IMR-90 (cell line): ENCODE measurements at regions not wholly inside any gene's neighbourhood (a gene's known extent, or its start where the extent isn't known, plus 50 kb on each side); places are given as distances from the start of the nearest gene placed in this dataset.

Experiments
- ATAC-seq: fragments of 200-7000 bp; cut with Tn5 transposase; 2 replicates; pipeline ENCODE4 v1.9.1; 2020; ENCODE audit warnings: low read depth, mild to moderate bottlenecking, moderate library complexity
- BruUV-seq: library from RNA; stranded (reverse); fragments of 400-500 nt; replicated peaks from 2 replicates; lab custom pipeline; 2021; lab: Mats Ljungman, UMichigan
- CTCF ChIA-PET: fragments of 300-600 bp; formaldehyde crosslinking; extraction: SDS; loops from one replicate; lab custom pipeline; 2021; ENCODE audit warnings: antibody characterized with exemption; lab: Yijun Ruan, JAX
- POLR2A ChIA-PET: fragments of 300-600 bp; sonication (Branson Sonifier 250); formaldehyde crosslinking; loops from one replicate; lab custom pipeline; 2022; ENCODE audit warnings: antibody characterized with exemption; ENCODE audit not compliant: unreplicated experiment; lab: Charles Lee
- DNase-seq: peaks from one replicate; pipeline ENCODE4 v3.0.0; 2013
- H2AFZ ChIP-seq: replicated peaks from 2 replicates; pipeline ENCODE3; 2013; ENCODE audit warnings: low read length, mild to moderate bottlenecking; ENCODE audit not compliant: poor library complexity
- H2AK5ac ChIP-seq: 2 replicates; pipeline ENCODE4 v1.6.1; 2013; ENCODE audit warnings: low read depth, low read length, inconsistent platforms
- H2AK9ac ChIP-seq: replicated peaks from 2 replicates; pipeline ENCODE3; 2013; ENCODE audit warnings: mild to moderate bottlenecking, low read depth, low read length, moderate library complexity; ENCODE audit not compliant: poor library complexity
- H2BK120ac ChIP-seq: 2 replicates; pipeline ENCODE4 v1.6.1; 2013; ENCODE audit warnings: low read depth, low read length, inconsistent platforms
- H2BK15ac ChIP-seq: 3 replicates; pipeline ENCODE4 v1.6.1; 2013; ENCODE audit warnings: low read depth, low read length, inconsistent platforms
- H2BK20ac ChIP-seq: 2 replicates; pipeline ENCODE4 v1.6.1; 2013; ENCODE audit warnings: low read depth, mild to moderate bottlenecking, inconsistent platforms, low read length, moderate library complexity
- H2BK5ac ChIP-seq: 2 replicates; pipeline ENCODE4 v1.6.1; 2013; ENCODE audit warnings: mild to moderate bottlenecking, low read depth, low read length, inconsistent platforms; ENCODE audit not compliant: poor library complexity, severe bottlenecking
- H3K14ac ChIP-seq: replicated peaks from 2 replicates; pipeline ENCODE4 v1.6.1; 2013; ENCODE audit warnings: low read depth, low read length, inconsistent platforms
- H3K18ac ChIP-seq: 2 replicates; pipeline ENCODE4 v1.6.1; 2013; ENCODE audit warnings: low read depth, low read length, control low read depth
- H3K23ac ChIP-seq: 2 replicates; pipeline ENCODE4 v1.6.1; 2013; ENCODE audit warnings: low read depth, low read length, inconsistent platforms
- H3K27ac ChIP-seq: 2 replicates; pipeline ENCODE4 v1.5.1; 2013; ENCODE audit warnings: mild to moderate bottlenecking, control low read depth, low read length; ENCODE audit not compliant: insufficient read depth
- H3K27me3 ChIP-seq: 2 replicates; pipeline ENCODE4 v1.6.1; 2013; ENCODE audit warnings: low read length; ENCODE audit not compliant: control insufficient read depth, insufficient read depth
- H3K36me3 ChIP-seq: 2 replicates; pipeline ENCODE4 v1.6.1; 2013; ENCODE audit warnings: low read length, mixed read lengths; ENCODE audit not compliant: control insufficient read depth, insufficient read depth
- H3K4ac ChIP-seq: 2 replicates; pipeline ENCODE4 v1.6.1; 2013; ENCODE audit warnings: low read depth, low read length, inconsistent platforms
- H3K4me1 ChIP-seq: 2 replicates; pipeline ENCODE4 v1.6.1; 2013; ENCODE audit warnings: low read length, mixed read lengths; ENCODE audit not compliant: control insufficient read depth, insufficient read depth
- H3K4me2 ChIP-seq: 2 replicates; pipeline ENCODE4 v1.6.1; 2013; ENCODE audit warnings: low read depth, mild to moderate bottlenecking, control low read depth, low read length, moderate library complexity
- H3K4me3 ChIP-seq: 2 replicates; pipeline ENCODE4 v1.5.1; 2013; ENCODE audit warnings: low read depth, mild to moderate bottlenecking, control low read depth, low read length, moderate library complexity; ENCODE audit not compliant: insufficient read depth
- H3K56ac ChIP-seq: 2 replicates; pipeline ENCODE4 v1.6.1; 2013; ENCODE audit warnings: low read length, inconsistent platforms; ENCODE audit not compliant: insufficient read depth; ENCODE audit errors: extremely low read depth
- H3K79me1 ChIP-seq, 2 experiments: 2 replicates each; pipeline ENCODE4 v1.6.1; 2013; ENCODE audit warnings: low read length in 2 of 2, inconsistent platforms in 1 of 2, low read depth in 1 of 2
- H3K9ac ChIP-seq: 2 replicates; pipeline ENCODE4 v1.6.1; 2013; ENCODE audit warnings: low read depth, low read length, control low read depth
- H3K9me1 ChIP-seq: 2 replicates; pipeline ENCODE4 v1.6.1; 2013; ENCODE audit warnings: low read length, inconsistent platforms; ENCODE audit not compliant: insufficient read depth
- H3K9me3 ChIP-seq: 2 replicates; pipeline ENCODE4 v1.6.1; 2013; ENCODE audit warnings: low read length; ENCODE audit not compliant: control insufficient read depth, insufficient read depth
- H4K20me1 ChIP-seq: 2 replicates; pipeline ENCODE4 v1.6.1; 2013; ENCODE audit warnings: low read length, inconsistent platforms; ENCODE audit not compliant: insufficient read depth
- H4K5ac ChIP-seq: 2 replicates; pipeline ENCODE4 v1.6.1; 2013; ENCODE audit warnings: mild to moderate bottlenecking, low read depth, low read length, control low read depth
- H4K8ac ChIP-seq, 2 experiments: 2 replicates each; pipeline ENCODE4 v1.6.1; 2013; ENCODE audit warnings: low read depth in 2 of 2, low read length in 2 of 2, control low read depth in 1 of 2, inconsistent platforms in 1 of 2
- H4K91ac ChIP-seq: 2 replicates; pipeline ENCODE4 v1.6.1; 2013; ENCODE audit warnings: low read depth, low read length, inconsistent platforms; ENCODE audit not compliant: insufficient read depth
- FOS ChIP-seq: fragments of 150-350 bp; IDR thresholded peaks from 2 replicates; pipeline ENCODE4 v1.6.1; 2016; ENCODE audit warnings: low read depth, low read length
- MXI1 ChIP-seq: IDR thresholded peaks from 2 replicates; pipeline ENCODE4 v1.6.1; 2012; ENCODE audit warnings: low read depth, mild to moderate bottlenecking, low read length, moderate library complexity, borderline replicate concordance
- POLR2A ChIP-seq: IDR thresholded peaks from 2 replicates; pipeline ENCODE4 v1.6.1; 2012; ENCODE audit warnings: mild to moderate bottlenecking, low read depth, low read length
- RCOR1 ChIP-seq: IDR thresholded peaks from 2 replicates; pipeline ENCODE4 v1.6.1; 2012; ENCODE audit warnings: mild to moderate bottlenecking, low read length, improper control_type of control experiment; ENCODE audit not compliant: insufficient replicate concordance
- RFX5 ChIP-seq: IDR thresholded peaks from 2 replicates; pipeline ENCODE4 v1.8.0; 2012; ENCODE audit warnings: low read depth, mild to moderate bottlenecking, low read length, moderate library complexity
- WGBS, 2 experiments: methylation state at CpG; one replicate each; pipeline versions ENCODE4 v1.1.5 to v1.1.7; 2013; ENCODE audit warnings: missing lambda C conversion rate in 2 of 2; ENCODE audit not compliant: insufficient read length in 1 of 2; ENCODE audit errors: extremely low coverage in 2 of 2; 5-methylcytosine and 5-hydroxymethylcytosine counted together
- dilution Hi-C: fragments of 300-500 bp; cut with HindIII; formaldehyde crosslinking; loops from one replicate; pipeline ENCODE4 v1.14.3; 2018; ENCODE audit warnings: low sequenced_read_pairs; ENCODE audit not compliant: unreplicated experiment
- in situ Hi-C: fragments of 300-500 bp; cut with MboI; formaldehyde crosslinking; loops from 3 replicates; pipeline ENCODE4 v1.14.3; 2019; ENCODE audit warnings: low sequenced_read_pairs, inconsistent platforms, mixed read lengths
- intact Hi-C: fragments of 100-400 bp; cut with micrococcal nuclease; formaldehyde crosslinking; loops from 2 replicates; pipeline ENCODE4 v1.10.0; 2022
- TF ChIP-seq, protein P1 (sequence below): conservative IDR thresholded peaks from 2 replicates; pipeline ENCODE4 v1.5.1; 2012; ENCODE audit warnings: mild to moderate bottlenecking, low read depth, low read length, improper control_type of control experiment

DNA sequence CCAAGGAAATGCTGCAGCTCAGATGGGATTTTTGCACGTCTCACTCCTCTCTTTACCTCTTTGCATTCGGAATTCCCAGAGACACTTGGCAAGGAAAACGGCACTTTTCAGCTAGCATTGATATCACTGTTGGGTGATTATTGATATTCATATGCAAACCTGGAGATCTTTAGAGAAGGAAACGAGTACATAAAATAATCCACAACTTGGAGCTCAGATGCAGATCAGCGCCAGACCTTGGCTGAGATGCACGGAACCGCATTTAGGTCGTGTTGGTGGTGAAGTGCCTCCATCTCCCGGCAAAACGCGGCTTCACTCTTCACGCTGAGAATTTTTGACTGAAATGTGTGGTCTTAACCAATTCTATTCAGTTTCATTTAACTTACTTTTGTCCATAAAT, 77.2 kb upstream of the ARHGEF7 start:
- DNase-seq = no peak
- no peaks in the 10 kb centered on the region for H3K36me3 ChIP-seq
- TF ChIP-seq RCOR1 (no peak), POLR2A (no peak), RFX5 (no peak), FOS (no peak), MXI1 (no peak)
- TF ChIP-seq, protein P1, sequence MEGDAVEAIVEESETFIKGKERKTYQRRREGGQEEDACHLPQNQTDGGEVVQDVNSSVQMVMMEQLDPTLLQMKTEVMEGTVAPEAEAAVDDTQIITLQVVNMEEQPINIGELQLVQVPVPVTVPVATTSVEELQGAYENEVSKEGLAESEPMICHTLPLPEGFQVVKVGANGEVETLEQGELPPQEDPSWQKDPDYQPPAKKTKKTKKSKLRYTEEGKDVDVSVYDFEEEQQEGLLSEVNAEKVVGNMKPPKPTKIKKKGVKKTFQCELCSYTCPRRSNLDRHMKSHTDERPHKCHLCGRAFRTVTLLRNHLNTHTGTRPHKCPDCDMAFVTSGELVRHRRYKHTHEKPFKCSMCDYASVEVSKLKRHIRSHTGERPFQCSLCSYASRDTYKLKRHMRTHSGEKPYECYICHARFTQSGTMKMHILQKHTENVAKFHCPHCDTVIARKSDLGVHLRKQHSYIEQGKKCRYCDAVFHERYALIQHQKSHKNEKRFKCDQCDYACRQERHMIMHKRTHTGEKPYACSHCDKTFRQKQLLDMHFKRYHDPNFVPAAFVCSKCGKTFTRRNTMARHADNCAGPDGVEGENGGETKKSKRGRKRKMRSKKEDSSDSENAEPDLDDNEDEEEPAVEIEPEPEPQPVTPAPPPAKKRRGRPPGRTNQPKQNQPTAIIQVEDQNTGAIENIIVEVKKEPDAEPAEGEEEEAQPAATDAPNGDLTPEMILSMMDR = no peak
- H2BK120ac ChIP-seq = no peak overlapping the region
- H3K27ac ChIP-seq = no peak overlapping the region
- H2BK15ac ChIP-seq = no peak overlapping the region
- no peak overlapping the region for H3K23ac ChIP-seq
- no peak overlapping the region for H2BK20ac ChIP-seq
- H4K20me1 ChIP-seq = no peaks in the 10 kb centered on the region
- WGBS, 2 experiments = 0% methylated on average over 1 of the region's 12 CpGs; no CpG with 5 or more reads in 1 of the 2 experiments
- POLR2A ChIA-PET = no interaction called here
- no peak overlapping the region for H4K91ac ChIP-seq
- no peak overlapping the region for H2AK5ac ChIP-seq
- H3K56ac ChIP-seq = no peak overlapping the region
- BruUV-seq = no TSS peak
- H4K5ac ChIP-seq = no peak overlapping the region
- dilution Hi-C loops (no loop called here), in situ Hi-C loops (no loop called here), intact Hi-C loops (no loop called here)
- no peak overlapping the region for H3K4me2 ChIP-seq
- no peak overlapping the region for H3K18ac ChIP-seq
- no peak overlapping the region for H3K4me3 ChIP-seq
- no peak overlapping the region for H3K9ac ChIP-seq
- no peak overlapping the region for H2AFZ ChIP-seq
- H3K4ac ChIP-seq = no peak overlapping the region
- no peak overlapping the region for H2AK9ac ChIP-seq
- H3K9me3 ChIP-seq = no peaks in the 10 kb centered on the region
- no peaks in the 10 kb centered on the region for H3K79me1 ChIP-seq
- H3K14ac ChIP-seq = no peak overlapping the region
- CTCF ChIA-PET = interaction anchor here (0.6 to 1.3 kb wide), 3 partner anchors 11 to 454 kb away, joined by 3 to 5 read pairs (median 3); no protein-coding TSS in a partner anchor
- peaks cover 2% of the 10 kb centered on the region; the same call in 1 of the 2 replicates for H3K4me1 ChIP-seq
- ATAC-seq = no peak
- no peak overlapping the region for H2BK5ac ChIP-seq
- H3K9me1 ChIP-seq = no peaks in the 10 kb centered on the region
- H3K27me3 ChIP-seq = peaks cover 12% of the 10 kb centered on the region
- no peak overlapping the region for H4K8ac ChIP-seq
